GM19043 (cell line): ENCODE measurements at regions not wholly inside any gene's neighbourhood (a gene's known extent, or its start where the extent isn't known, plus 50 kb on each side); places are given as distances from the start of the nearest gene placed in this dataset.
"Not testable (repeated sequence)": the region's sequence is repeated elsewhere in the genome, so short reads cannot be mapped to it uniquely, and the experiment has no call there.

Experiments
- ATAC-seq: cut with Tn5 transposase; IDR thresholded peaks from one replicate; pipeline ENCODE4 v1.9.1; 2021; ENCODE audit warnings: low read depth; ENCODE audit not compliant: unreplicated experiment

- no peak for ATAC-seq
Measured at GRCh38 chr15:66959875-66960274, 105.5 kb upstream of the SMAD3 start.

GRCh38 chr15:66960519-66960918, 104.9 kb upstream of the SMAD3 start:
- no peak for ATAC-seq

GRCh38 chr15:66961407-66961884, 104.0 kb upstream of the SMAD3 start:
- ATAC-seq = no peak

- no peak for ATAC-seq
Measured at GRCh38 chr15:66961901-66962300, 103.5 kb upstream of the SMAD3 start.

GRCh38 chr15:66962522-66962921, 102.9 kb upstream of the SMAD3 start:
- ATAC-seq = no peak

- ATAC-seq = no peak
Measured at GRCh38 chr15:66963084-66963483, 102.3 kb upstream of the SMAD3 start.

- ATAC-seq = no peak
Measured at GRCh38 chr15:66963710-66964109, 101.7 kb upstream of the SMAD3 start.

- no peak for ATAC-seq
Measured at GRCh38 chr15:66964111-66964738, 101.2 kb upstream of the SMAD3 start.

GRCh38 chr15:66964791-66965190, 100.6 kb upstream of the SMAD3 start:
- no peak for ATAC-seq

GRCh38 chr15:66965201-66965900, 100.1 kb upstream of the SMAD3 start:
- ATAC-seq = no peak

- no peak for ATAC-seq
Measured at GRCh38 chr15:66966256-66966655, 99.1 kb upstream of the SMAD3 start.

GRCh38 chr15:66968806-66969596, 96.4 kb upstream of the SMAD3 start:
- ATAC-seq = no peak

GRCh38 chr15:66974131-66974530, 91.3 kb upstream of the SMAD3 start:
- ATAC-seq = not testable (repeated sequence)

- ATAC-seq = not testable (repeated sequence)
Measured at GRCh38 chr15:66976106-66976640, 89.2 kb upstream of the SMAD3 start.

GRCh38 chr15:66980326-66980725, 85.1 kb upstream of the SMAD3 start:
- ATAC-seq = not testable (repeated sequence)

GRCh38 chr15:66981771-66982170, 83.6 kb upstream of the SMAD3 start:
- no peak for ATAC-seq

- ATAC-seq = no peak
Measured at GRCh38 chr15:66982250-66982649, 83.2 kb upstream of the SMAD3 start.

GRCh38 chr15:66982816-66983215, 82.6 kb upstream of the SMAD3 start:
- no peak for ATAC-seq

- no peak for ATAC-seq
Measured at GRCh38 chr15:66985653-66986052, 79.7 kb upstream of the SMAD3 start.

- ATAC-seq = no peak
Measured at GRCh38 chr15:66986951-66987350, 78.5 kb upstream of the SMAD3 start.

GRCh38 chr15:66993090-66993489, 72.3 kb upstream of the SMAD3 start:
- no peak for ATAC-seq
